ENCODE measurements at regions not wholly inside any gene's neighbourhood (a gene's known extent, or its start where the extent isn't known, plus 50 kb on each side); places are given as distances from the start of the nearest gene placed in this dataset.

GRCh38 chr10:107847620-107848019, 683.1 kb upstream of the SORCS1 start:
- Histone ChIP-seq H3K9me3 (ENCODE audit: control insufficient read depth, insufficient read depth, low read depth, low read length) (no peaks in the 10 kb centered on the region), H3K36me3 (ENCODE audit: control insufficient read depth, insufficient read depth, low read length) (no peaks in the 10 kb centered on the region), H3K4me1 (ENCODE audit: control insufficient read depth, extremely low read depth, insufficient read depth, low read length) (no peaks in the 10 kb centered on the region), H4K20me1 (ENCODE audit: control insufficient read depth, extremely low read depth, insufficient read depth, low read length) (no peaks in the 10 kb centered on the region), H3K4me2 (ENCODE audit: extremely low read depth, insufficient read depth, low read length) (no peak overlapping the region), H3K27ac (ENCODE audit: insufficient read depth, low read length) (no peak overlapping the region), H3K27me3 (ENCODE audit: control insufficient read depth, insufficient read depth, low read length) (no peaks in the 10 kb centered on the region), H3K9ac (ENCODE audit: insufficient read depth, low read length) (no peak overlapping the region), H3K79me2 (ENCODE audit: control insufficient read depth, insufficient read depth, low read length) (no peaks in the 10 kb centered on the region), H2AFZ (ENCODE audit: low read length) (no peak overlapping the region), H3K4me3 (replicated peaks in 1 of 4; ENCODE audit: control extremely low read depth in 1 of 4, insufficient read depth in 1 of 4, low read depth in 3 of 4, low read length in 4 of 4) (no peak overlapping the region)
- no peak for TF ChIP-seq CTCF (conservative IDR thresholded peaks at IDR 0.05 in 1 of 2, IDR thresholded peaks at IDR 0.05 in 1 of 2; ENCODE audit: low read depth in 1 of 2, low read length in 2 of 2)
- no peak for TF ChIP-seq EZH2 (IDR thresholded peaks at IDR 0.05; ENCODE audit: low read length, missing control alignments)
- no peak for DNase-seq (ENCODE audit: low read depth in 2 of 2)

GRCh38 chr10:107834706-107835105, 670.2 kb upstream of the SORCS1 start:
- TF ChIP-seq CTCF (conservative IDR thresholded peaks at IDR 0.05 in 1 of 2, IDR thresholded peaks at IDR 0.05 in 1 of 2; ENCODE audit: low read depth in 1 of 2, low read length in 2 of 2) = no peak
- TF ChIP-seq EZH2 (IDR thresholded peaks at IDR 0.05; ENCODE audit: low read length, missing control alignments) = no peak
- Histone ChIP-seq H3K4me2 (ENCODE audit: extremely low read depth, insufficient read depth, low read length) (no peak overlapping the region), H3K27me3 (ENCODE audit: control insufficient read depth, insufficient read depth, low read length) (no peaks in the 10 kb centered on the region), H3K27ac (ENCODE audit: insufficient read depth, low read length) (no peak overlapping the region), H3K36me3 (ENCODE audit: control insufficient read depth, insufficient read depth, low read length) (no peaks in the 10 kb centered on the region), H3K4me3 (replicated peaks in 1 of 4; ENCODE audit: control extremely low read depth in 1 of 4, insufficient read depth in 1 of 4, low read depth in 3 of 4, low read length in 4 of 4) (no peak overlapping the region), H4K20me1 (ENCODE audit: control insufficient read depth, extremely low read depth, insufficient read depth, low read length) (no peaks in the 10 kb centered on the region), H3K9me3 (ENCODE audit: control insufficient read depth, insufficient read depth, low read depth, low read length) (no peaks in the 10 kb centered on the region), H2AFZ (ENCODE audit: low read length) (no peak overlapping the region), H3K9ac (ENCODE audit: insufficient read depth, low read length) (no peak overlapping the region), H3K79me2 (ENCODE audit: control insufficient read depth, insufficient read depth, low read length) (no peaks in the 10 kb centered on the region), H3K4me1 (ENCODE audit: control insufficient read depth, extremely low read depth, insufficient read depth, low read length) (no peaks in the 10 kb centered on the region)
- DNase-seq (ENCODE audit: low read depth in 2 of 2) = no peak

- no peaks in the 10 kb centered on the region for H3K4me1 ChIP-seq (ENCODE audit: control insufficient read depth, extremely low read depth, insufficient read depth, low read length)
- H4K20me1 ChIP-seq (ENCODE audit: control insufficient read depth, extremely low read depth, insufficient read depth, low read length) = no peaks in the 10 kb centered on the region
- H3K9ac ChIP-seq (ENCODE audit: insufficient read depth, low read length) = no peak overlapping the region
- DNase-seq (ENCODE audit: low read depth in 2 of 2) = no peak
- no peak overlapping the region for H3K4me2 ChIP-seq (ENCODE audit: extremely low read depth, insufficient read depth, low read length)
- no peaks in the 10 kb centered on the region for H3K9me3 ChIP-seq (ENCODE audit: control insufficient read depth, insufficient read depth, low read depth, low read length)
- no peaks in the 10 kb centered on the region for H3K27me3 ChIP-seq (ENCODE audit: control insufficient read depth, insufficient read depth, low read length)
- H3K27ac ChIP-seq (ENCODE audit: insufficient read depth, low read length) = no peak overlapping the region
- H3K79me2 ChIP-seq (ENCODE audit: control insufficient read depth, insufficient read depth, low read length) = no peaks in the 10 kb centered on the region
- no peak overlapping the region for H3K4me3 ChIP-seq (replicated peaks in 1 of 4; ENCODE audit: control extremely low read depth in 1 of 4, insufficient read depth in 1 of 4, low read depth in 3 of 4, low read length in 4 of 4)
- no peaks in the 10 kb centered on the region for H3K36me3 ChIP-seq (ENCODE audit: control insufficient read depth, insufficient read depth, low read length)
- no peak for TF ChIP-seq CTCF (conservative IDR thresholded peaks at IDR 0.05 in 1 of 2, IDR thresholded peaks at IDR 0.05 in 1 of 2; ENCODE audit: low read depth in 1 of 2, low read length in 2 of 2)
- no peak for TF ChIP-seq EZH2 (IDR thresholded peaks at IDR 0.05; ENCODE audit: low read length, missing control alignments)
- H2AFZ ChIP-seq (ENCODE audit: low read length) = no peak overlapping the region
Observed at GRCh38 chr10:107831772-107832171, 667.3 kb upstream of the SORCS1 start.

Data from fibroblast of lung (primary cell).